Osteoblast (primary cell): ENCODE measurements at regions not wholly inside any gene's neighbourhood (a gene's known extent, or its start where the extent isn't known, plus 50 kb on each side); places are given as distances from the start of the nearest gene placed in this dataset.
"Not testable (repeated sequence)": the region's sequence is repeated elsewhere in the genome, so short reads cannot be mapped to it uniquely, and the experiment has no call there.

Source experiments
- DNase-seq: peaks from one replicate; pipeline ENCODE4 v3.0.0; 2011; ENCODE audit warnings: low spot score, mixed read lengths; ENCODE audit not compliant: insufficient read length; ENCODE audit errors: missing footprints
- H2AFZ ChIP-seq: 2 replicates; pipeline ENCODE4 v1.6.0; 2011; ENCODE audit warnings: mild to moderate bottlenecking, low read length
- H3K27ac ChIP-seq: 2 replicates; pipeline ENCODE4 v1.5.1; 2011; ENCODE audit warnings: mild to moderate bottlenecking, low read depth, low read length, moderate library complexity
- H3K27me3 ChIP-seq: 2 replicates; pipeline ENCODE4 v1.6.0; 2012; ENCODE audit warnings: mild to moderate bottlenecking, control low read depth, inconsistent platforms, low read length, moderate library complexity; ENCODE audit not compliant: insufficient read depth
- H3K36me3 ChIP-seq: 2 replicates; pipeline ENCODE4 v1.5.1; 2011; ENCODE audit warnings: mild to moderate bottlenecking, low read length, control low read depth, moderate library complexity; ENCODE audit not compliant: insufficient read depth
- H3K4me1 ChIP-seq: 2 replicates; pipeline ENCODE4 v1.5.1; 2011; ENCODE audit warnings: mild to moderate bottlenecking, low read length, control low read depth, moderate library complexity; ENCODE audit not compliant: insufficient read depth
- H3K4me2 ChIP-seq: 2 replicates; pipeline ENCODE4 v1.6.0; 2011; ENCODE audit warnings: mild to moderate bottlenecking, low read length; ENCODE audit not compliant: insufficient read depth
- H3K4me3 ChIP-seq: fragments of 200-600 bp; sonication (generic); 3 replicates; pipeline ENCODE4 v1.5.1; 2012; ENCODE audit warnings: mild to moderate bottlenecking, low read length, inconsistent platforms; ENCODE audit not compliant: insufficient read depth
- H3K79me2 ChIP-seq: 2 replicates; pipeline ENCODE4 v1.6.0; 2012; ENCODE audit warnings: mild to moderate bottlenecking, low read length, control low read depth, inconsistent platforms; ENCODE audit not compliant: insufficient read depth
- H3K9me3 ChIP-seq: 2 replicates; pipeline ENCODE4 v1.5.1; 2011; ENCODE audit warnings: low read depth, low read length, control low read depth
- H4K20me1 ChIP-seq: 2 replicates; pipeline ENCODE4 v1.6.0; 2012; ENCODE audit warnings: mild to moderate bottlenecking, low read length, control low read depth; ENCODE audit not compliant: insufficient read depth
- CTCF ChIP-seq: IDR thresholded peaks from 2 replicates; pipeline ENCODE4 v1.5.1; 2011; ENCODE audit warnings: mild to moderate bottlenecking, low read depth, low read length, moderate library complexity; ENCODE audit errors: extremely low read depth

GRCh38 chr14:106807493-106807892, 1281.1 kb downstream of the TMEM121 start:
- Histone ChIP-seq H2AFZ (no peak overlapping the region), H3K9me3 (no peaks in the 10 kb centered on the region), H3K4me1 (no peaks in the 10 kb centered on the region), H3K4me2 (no peak overlapping the region), H3K79me2 (no peaks in the 10 kb centered on the region), H3K27ac (no peak overlapping the region), H3K27me3 (no peaks in the 10 kb centered on the region), H4K20me1 (no peaks in the 10 kb centered on the region), H3K36me3 (no peaks in the 10 kb centered on the region), H3K4me3 (no peak overlapping the region)
- no peak for TF ChIP-seq CTCF
- no peak for DNase-seq

- Histone ChIP-seq H3K9me3 (no peaks in the 10 kb centered on the region), H2AFZ (no peak overlapping the region), H3K27ac (no peak overlapping the region), H4K20me1 (no peaks in the 10 kb centered on the region), H3K4me3 (no peak overlapping the region), H3K36me3 (no peaks in the 10 kb centered on the region), H3K4me1 (no peaks in the 10 kb centered on the region), H3K79me2 (no peaks in the 10 kb centered on the region), H3K4me2 (no peak overlapping the region), H3K27me3 (no peaks in the 10 kb centered on the region)
- DNase-seq, result no peak
- TF ChIP-seq CTCF, result no peak
These were observed 1282.1 kb downstream of the TMEM121 start for GRCh38 chr14:106808458-106808857.

GRCh38 chr14:106808907-106809306, 1282.5 kb downstream of the TMEM121 start:
- Histone ChIP-seq H2AFZ (no peak overlapping the region), H3K9me3 (no peaks in the 10 kb centered on the region), H3K4me1 (no peaks in the 10 kb centered on the region), H3K4me2 (no peak overlapping the region), H3K27me3 (no peaks in the 10 kb centered on the region), H3K4me3 (no peak overlapping the region), H3K36me3 (no peaks in the 10 kb centered on the region), H3K79me2 (no peaks in the 10 kb centered on the region), H4K20me1 (no peaks in the 10 kb centered on the region), H3K27ac (no peak overlapping the region)
- no peak for DNase-seq
- no peak for TF ChIP-seq CTCF

GRCh38 chr14:106809615-106810014, 1283.2 kb downstream of the TMEM121 start:
- no peaks in the 10 kb centered on the region for H3K36me3 ChIP-seq
- no peaks in the 10 kb centered on the region for H3K79me2 ChIP-seq
- H3K4me2 ChIP-seq, result no peak overlapping the region
- no peaks in the 10 kb centered on the region for H3K9me3 ChIP-seq
- H3K27ac ChIP-seq, result no peak overlapping the region
- H2AFZ ChIP-seq, result no peak overlapping the region
- H4K20me1 ChIP-seq, result no peaks in the 10 kb centered on the region
- no peak for TF ChIP-seq CTCF
- no peaks in the 10 kb centered on the region for H3K27me3 ChIP-seq
- H3K4me3 ChIP-seq, result no peak overlapping the region
- DNase-seq, result no peak
- no peaks in the 10 kb centered on the region for H3K4me1 ChIP-seq

GRCh38 chr14:106810168-106810567, 1283.8 kb downstream of the TMEM121 start:
- H3K4me3 ChIP-seq, H3K9me3 ChIP-seq, DNase-seq, H3K27me3 ChIP-seq, H3K36me3 ChIP-seq, H3K4me1 ChIP-seq, H3K4me2 ChIP-seq, H2AFZ ChIP-seq, H3K79me2 ChIP-seq, H4K20me1 ChIP-seq, H3K27ac ChIP-seq: not testable (repeated sequence)
